Fibroblast of the aortic adventitia (primary cell): ENCODE measurements at regions not wholly inside any gene's neighbourhood (a gene's known extent, or its start where the extent isn't known, plus 50 kb on each side); places are given as distances from the start of the nearest gene placed in this dataset.
"Not testable (repeated sequence)": the region's sequence is repeated elsewhere in the genome, so short reads cannot be mapped to it uniquely, and the experiment has no call there.

Source experiments
- DNase-seq: peaks from one replicate; pipeline ENCODE4 v3.0.0-alpha.2; 2010; ENCODE audit warnings: low read depth
- H3K4me3 ChIP-seq: 2 replicates; pipeline ENCODE4 v1.5.1; 2011; ENCODE audit warnings: low read depth, mild to moderate bottlenecking, control low read depth, low read length, moderate library complexity
- CTCF ChIP-seq: IDR thresholded peaks from 2 replicates; pipeline ENCODE4 v1.5.1; 2011; ENCODE audit warnings: mild to moderate bottlenecking, low read length, control low read depth, inconsistent platforms; ENCODE audit not compliant: insufficient read depth

GRCh38 chrX:82528525-82528924 is 979.6 kb upstream of the POU3F4 start:
- H3K4me3 ChIP-seq = no peak overlapping the region
- no peak for DNase-seq
- no peak for TF ChIP-seq CTCF

- TF ChIP-seq CTCF = no peak
- no peak for DNase-seq
- no peak overlapping the region for H3K4me3 ChIP-seq
Observed at GRCh38 chrX:82534086-82534597, 973.9 kb upstream of the POU3F4 start.

DNA sequence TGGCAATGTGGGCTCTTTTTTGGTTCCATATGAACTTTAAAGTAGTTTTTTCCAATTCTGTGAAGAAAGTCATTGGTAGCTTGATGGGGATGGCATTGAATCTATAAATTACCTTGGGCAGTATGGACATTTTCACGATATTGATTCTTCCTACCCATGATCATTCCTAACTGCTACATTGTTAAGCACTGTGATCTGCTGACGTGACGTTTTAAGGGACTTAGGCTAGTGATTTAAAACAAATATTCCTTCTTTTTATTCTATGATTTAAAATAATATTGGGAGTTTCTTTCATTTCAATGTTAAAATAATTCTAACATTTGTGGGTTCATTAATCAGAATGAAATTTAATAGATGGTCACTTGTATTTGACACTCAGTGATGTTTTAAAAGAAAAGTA is 970.9 kb upstream of the POU3F4 start:
- H3K4me3 ChIP-seq, DNase-seq: not testable (repeated sequence)

- no peak overlapping the region for H3K4me3 ChIP-seq
- TF ChIP-seq CTCF = no peak
- DNase-seq = no peak
Observed at GRCh38 chrX:82541822-82542221, 966.3 kb upstream of the POU3F4 start.

GRCh38 chrX:82552201-82552600 is 955.9 kb upstream of the POU3F4 start:
- DNase-seq = not testable (repeated sequence)

DNA sequence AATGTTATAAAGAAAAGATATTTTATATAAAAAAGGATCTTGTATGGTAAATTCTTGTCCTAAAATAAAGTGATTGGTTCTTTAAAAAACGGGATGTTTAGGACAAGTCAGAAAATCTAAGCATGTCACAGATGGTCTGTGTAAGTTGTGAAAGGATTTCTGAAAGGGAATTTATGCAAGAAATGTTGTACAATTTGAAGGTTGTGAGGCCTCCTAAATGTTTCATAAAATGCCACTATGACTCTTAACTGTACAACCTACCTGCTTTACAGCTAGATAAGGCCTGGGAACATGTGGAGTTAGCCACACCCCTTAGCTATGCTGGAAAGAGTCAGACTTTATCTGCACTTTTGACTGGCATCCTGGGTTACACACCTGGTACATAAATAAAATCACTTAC is 951.5 kb upstream of the POU3F4 start:
- no peak for DNase-seq
- no peak for TF ChIP-seq CTCF
- no peak overlapping the region for H3K4me3 ChIP-seq

More at GRCh38 chrX:82552201-82552600, 955.9 kb upstream of the POU3F4 start:
- H3K4me3 ChIP-seq = not testable (repeated sequence)

DNA sequence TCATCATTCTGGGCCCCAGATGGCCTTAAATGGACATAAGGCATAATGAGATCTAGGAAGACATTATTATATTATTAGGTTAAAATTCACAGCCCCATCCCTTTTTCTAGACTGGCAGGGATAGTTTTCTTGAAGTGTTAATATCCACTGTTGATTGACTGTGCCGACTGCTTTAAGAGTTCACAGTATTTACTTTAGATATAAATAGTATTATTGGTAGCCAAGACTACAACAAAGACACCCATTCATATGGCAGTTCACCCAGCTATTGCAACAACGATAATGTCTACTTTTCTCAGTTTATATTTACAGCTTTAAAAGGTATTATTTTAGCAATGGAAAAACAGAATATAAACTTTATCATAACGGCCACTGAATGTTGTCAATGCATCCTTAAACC is 922.2 kb upstream of the POU3F4 start:
- no peak for TF ChIP-seq CTCF
- no peak overlapping the region for H3K4me3 ChIP-seq
- DNase-seq = no peak

DNA sequence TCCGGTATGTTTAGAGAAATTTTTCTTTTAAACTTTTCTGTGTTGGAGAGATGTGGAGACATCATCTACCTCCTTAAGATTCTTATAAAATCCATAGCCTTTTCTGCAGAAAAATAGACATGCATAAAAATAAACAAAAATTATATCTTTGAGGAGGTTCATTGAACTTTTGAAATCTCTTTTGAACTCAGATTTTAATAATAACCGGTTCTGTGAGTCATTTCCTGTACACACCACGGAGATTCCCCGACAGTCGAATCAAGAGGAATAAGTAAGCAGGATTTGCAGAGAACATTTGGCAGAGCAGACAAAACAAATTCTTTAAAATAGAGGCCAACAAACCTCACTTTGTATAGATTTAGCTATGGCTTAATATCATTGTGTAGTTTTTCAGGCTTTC is 918.7 kb upstream of the POU3F4 start:
- no peak for TF ChIP-seq CTCF
- no peak for DNase-seq
- H3K4me3 ChIP-seq = no peak overlapping the region
